BLaER1 (cell line): ENCODE measurements at regions not wholly inside any gene's neighbourhood (a gene's known extent, or its start where the extent isn't known, plus 50 kb on each side); places are given as distances from the start of the nearest gene placed in this dataset.

Experiments
- H3K27ac ChIP-seq: shearing (Covaris generic); formaldehyde crosslinking; 2 replicates; pipeline ENCODE4 v1.8.1; 2022
- H3K27me3 ChIP-seq: shearing (Covaris generic); formaldehyde crosslinking; 2 replicates; pipeline ENCODE4 v1.8.1; 2022
- H3K36me3 ChIP-seq: shearing (Covaris generic); formaldehyde crosslinking; 2 replicates; pipeline ENCODE4 v1.8.1; 2022
- H3K4me1 ChIP-seq: shearing (Covaris generic); formaldehyde crosslinking; 2 replicates; pipeline ENCODE4 v1.8.1; 2022
- H3K4me2 ChIP-seq: shearing (Covaris generic); formaldehyde crosslinking; 2 replicates; pipeline ENCODE4 v1.8.1; 2022
- H3K4me3 ChIP-seq: shearing (Covaris generic); formaldehyde crosslinking; 2 replicates; pipeline ENCODE4 v1.8.1; 2022
- H3K9ac ChIP-seq: shearing (Covaris generic); formaldehyde crosslinking; 2 replicates; pipeline ENCODE4 v1.8.1; 2022
- H3K9me3 ChIP-seq: shearing (Covaris generic); formaldehyde crosslinking; 2 replicates; pipeline ENCODE4 v1.8.1; 2022
- H4K20me1 ChIP-seq: shearing (Covaris generic); formaldehyde crosslinking; 2 replicates; pipeline ENCODE4 v1.8.1; 2022
- Cebpa-rat ChIP-seq: shearing (Covaris generic); IDR thresholded peaks from 2 replicates; pipeline ENCODE4 v1.8.1; 2022

DNA sequence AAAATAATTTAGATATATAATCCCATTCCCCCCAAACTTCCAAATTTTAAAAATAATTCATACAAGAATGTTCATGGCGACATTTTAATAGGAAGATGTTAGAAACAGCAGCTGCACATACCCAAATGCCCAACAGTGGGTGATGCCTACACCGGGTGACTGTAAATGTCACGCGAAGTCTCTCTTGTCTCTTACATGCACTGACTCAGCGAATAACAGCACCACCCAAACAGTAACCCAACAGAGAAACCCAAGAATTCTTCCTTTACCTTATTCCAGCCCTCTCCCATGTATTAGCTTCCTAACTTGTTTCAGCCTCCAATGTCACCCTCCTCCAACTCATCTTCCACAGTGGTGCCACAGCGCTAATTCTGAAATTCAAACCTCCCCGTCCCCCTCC is 74.5 kb upstream of the E2F3 start:
- Histone ChIP-seq H3K36me3 (no peaks in the 10 kb centered on the region), H3K27me3 (peaks cover 4% of the 10 kb centered on the region; the same call in 1 of the 2 replicates), H3K27ac (no peak overlapping the region), H3K4me2 (no peak overlapping the region), H3K4me1 (no peaks in the 10 kb centered on the region), H3K9me3 (no peaks in the 10 kb centered on the region), H3K9ac (no peak overlapping the region), H4K20me1 (no peaks in the 10 kb centered on the region), H3K4me3 (no peak overlapping the region)
- no peak for TF ChIP-seq Cebpa-rat

DNA sequence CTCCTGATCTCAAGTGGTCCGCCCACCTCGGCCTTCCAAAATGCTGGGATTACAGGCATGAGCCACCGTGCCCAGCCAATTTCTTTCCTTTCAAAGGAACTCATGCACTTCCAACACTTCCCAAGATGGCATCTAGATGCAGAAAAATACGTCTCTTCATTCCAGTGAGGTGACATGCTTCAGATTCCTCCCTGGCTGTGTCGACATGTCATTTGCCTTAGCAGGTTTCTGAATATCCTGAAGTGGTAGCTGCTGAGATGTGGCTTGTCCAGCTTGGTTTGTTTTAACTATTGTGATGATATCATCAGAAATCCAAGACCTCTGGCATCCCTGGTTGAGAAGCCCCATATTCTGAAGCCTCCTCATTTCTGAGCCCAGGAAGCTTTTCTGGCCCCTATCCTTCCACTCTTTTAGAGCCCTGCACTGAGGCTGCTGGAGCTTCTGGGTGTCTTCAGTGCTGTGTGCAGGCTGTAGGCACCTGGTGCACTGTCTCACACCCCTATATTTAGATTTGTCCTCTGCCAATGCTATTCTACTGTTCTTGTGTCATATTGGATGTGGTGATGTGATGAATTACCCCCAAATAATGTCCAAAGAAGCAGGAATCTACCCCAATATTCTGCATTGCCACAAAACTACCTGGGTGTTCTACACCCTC is 73.3 kb upstream of the E2F3 start:
- peaks cover 4% of the 10 kb centered on the region; the same call in 1 of the 2 replicates for H3K27me3 ChIP-seq
- H3K4me2 ChIP-seq, result no peak overlapping the region
- no peak overlapping the region for H3K4me3 ChIP-seq
- TF ChIP-seq Cebpa-rat, result no peak
- no peaks in the 10 kb centered on the region for H3K9me3 ChIP-seq
- no peaks in the 10 kb centered on the region for H4K20me1 ChIP-seq
- no peak overlapping the region for H3K27ac ChIP-seq
- no peak overlapping the region for H3K9ac ChIP-seq
- no peaks in the 10 kb centered on the region for H3K4me1 ChIP-seq
- H3K36me3 ChIP-seq, result no peaks in the 10 kb centered on the region

DNA sequence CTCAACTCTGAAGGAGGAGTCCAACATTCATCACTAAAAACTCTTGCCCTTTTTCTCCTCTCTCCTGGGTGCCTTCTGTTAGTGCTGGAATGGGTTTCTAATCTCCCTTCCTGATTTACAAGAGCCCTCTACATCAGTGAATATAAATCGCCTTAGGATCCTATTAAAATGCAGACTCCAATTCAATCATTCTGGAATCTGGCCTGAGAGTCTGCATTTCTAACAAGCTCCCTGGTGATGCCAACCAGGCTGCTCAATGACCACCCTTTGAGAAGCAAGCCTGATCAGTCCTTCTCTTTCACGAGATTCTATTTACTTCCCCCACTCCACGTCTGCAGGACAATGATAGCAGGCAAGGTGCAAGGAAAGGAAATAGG is 72.8 kb upstream of the E2F3 start:
- Histone ChIP-seq H3K36me3 (no peaks in the 10 kb centered on the region), H3K4me2 (no peak overlapping the region), H4K20me1 (no peaks in the 10 kb centered on the region), H3K4me1 (no peaks in the 10 kb centered on the region), H3K27ac (no peak overlapping the region), H3K9ac (no peak overlapping the region), H3K27me3 (peaks cover 4% of the 10 kb centered on the region; the same call in 1 of the 2 replicates), H3K4me3 (no peak overlapping the region), H3K9me3 (no peaks in the 10 kb centered on the region)
- TF ChIP-seq Cebpa-rat, result no peak

DNA sequence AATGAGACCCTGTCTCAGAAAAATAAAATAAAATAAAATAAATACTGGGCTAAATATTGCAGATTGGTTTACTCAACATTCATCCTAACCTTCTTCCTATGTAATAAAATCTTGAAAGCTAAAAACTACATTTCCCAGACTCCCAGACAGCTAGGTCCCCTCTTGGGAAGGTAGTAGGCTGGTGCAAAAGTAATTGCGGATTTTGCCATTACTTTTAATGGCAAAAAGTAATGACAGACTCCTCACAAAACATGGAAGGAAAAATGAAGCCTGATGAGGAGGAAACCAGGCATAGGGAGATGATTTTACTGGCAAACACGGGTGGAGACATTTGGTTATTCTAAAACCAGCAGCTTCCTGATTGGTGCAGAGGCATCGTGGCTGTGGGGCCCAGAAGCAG is 70.6 kb upstream of the E2F3 start:
- Histone ChIP-seq H3K4me3 (no peak overlapping the region), H4K20me1 (no peaks in the 10 kb centered on the region), H3K9me3 (no peaks in the 10 kb centered on the region), H3K4me1 (no peaks in the 10 kb centered on the region), H3K27ac (no peak overlapping the region), H3K36me3 (no peaks in the 10 kb centered on the region), H3K4me2 (no peak overlapping the region), H3K27me3 (peaks cover 4% of the 10 kb centered on the region; the same call in 1 of the 2 replicates), H3K9ac (no peak overlapping the region)
- TF ChIP-seq Cebpa-rat, result no peak

DNA sequence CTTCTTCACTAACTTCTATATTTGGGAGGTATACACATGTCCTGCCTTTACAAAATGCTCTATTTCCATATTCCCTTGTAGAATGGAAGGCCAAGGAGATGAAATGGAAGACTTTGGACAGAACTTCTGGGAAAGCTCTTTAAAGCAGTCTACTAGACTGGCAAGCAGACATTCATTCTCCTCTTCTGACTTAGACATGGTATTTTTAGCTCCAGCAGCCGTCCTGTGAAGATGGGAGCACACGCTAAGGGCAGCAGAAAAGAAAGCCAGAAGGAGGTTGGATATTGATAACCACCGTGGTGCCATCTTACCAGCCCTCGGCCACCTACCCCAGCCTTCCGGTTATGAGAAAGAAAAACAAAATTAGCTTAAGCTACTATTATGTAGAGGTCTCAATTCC is 70.1 kb upstream of the E2F3 start:
- Histone ChIP-seq H3K27me3 (peaks cover 4% of the 10 kb centered on the region; the same call in 1 of the 2 replicates), H3K9ac (no peak overlapping the region)
- no peak for TF ChIP-seq Cebpa-rat

DNA sequence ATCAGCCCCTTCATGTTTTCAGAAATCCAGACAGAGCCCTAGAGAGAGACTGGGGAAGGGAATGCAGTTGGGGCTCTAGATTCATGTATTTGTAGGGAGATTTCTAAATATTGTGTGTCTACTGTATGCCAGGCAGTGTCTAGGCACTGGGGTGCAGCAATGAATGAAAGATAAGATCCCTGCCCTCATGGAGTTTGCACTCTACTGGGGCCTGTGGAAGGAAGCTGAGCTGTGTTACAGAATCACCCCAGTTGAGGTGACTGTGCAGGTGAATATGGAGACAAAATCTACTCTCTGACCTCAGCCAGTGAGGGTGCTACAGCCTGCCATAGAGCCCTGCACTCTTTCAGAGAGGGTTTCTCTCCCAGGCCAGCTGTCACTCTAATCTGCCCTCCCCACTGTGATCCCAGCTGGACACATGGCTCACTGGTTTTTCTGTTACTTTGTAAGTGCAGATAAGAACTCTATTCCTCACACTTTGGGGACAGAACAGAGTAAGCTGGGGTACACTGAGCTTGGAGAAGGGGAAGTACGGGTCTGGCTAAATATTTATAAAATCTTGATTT is 69.2 kb upstream of the E2F3 start:
- H3K4me3 ChIP-seq, result no peak overlapping the region
- no peaks in the 10 kb centered on the region for H3K36me3 ChIP-seq
- no peaks in the 10 kb centered on the region for H3K9me3 ChIP-seq
- H3K9ac ChIP-seq, result no peak overlapping the region
- peaks cover 4% of the 10 kb centered on the region; the same call in 1 of the 2 replicates for H3K27me3 ChIP-seq
- H3K4me2 ChIP-seq, result no peak overlapping the region
- no peaks in the 10 kb centered on the region for H4K20me1 ChIP-seq
- no peak for TF ChIP-seq Cebpa-rat
- no peak overlapping the region for H3K27ac ChIP-seq
- H3K4me1 ChIP-seq, result no peaks in the 10 kb centered on the region

More for the DNA sequence above, 70.1 kb upstream of the E2F3 start:
- no peak overlapping the region for H3K4me3 ChIP-seq
- no peaks in the 10 kb centered on the region for H3K4me1 ChIP-seq
- no peak overlapping the region for H3K4me2 ChIP-seq
- H3K9me3 ChIP-seq, result no peaks in the 10 kb centered on the region
- H3K27ac ChIP-seq, result no peak overlapping the region
- H3K36me3 ChIP-seq, result no peaks in the 10 kb centered on the region
- no peaks in the 10 kb centered on the region for H4K20me1 ChIP-seq

DNA sequence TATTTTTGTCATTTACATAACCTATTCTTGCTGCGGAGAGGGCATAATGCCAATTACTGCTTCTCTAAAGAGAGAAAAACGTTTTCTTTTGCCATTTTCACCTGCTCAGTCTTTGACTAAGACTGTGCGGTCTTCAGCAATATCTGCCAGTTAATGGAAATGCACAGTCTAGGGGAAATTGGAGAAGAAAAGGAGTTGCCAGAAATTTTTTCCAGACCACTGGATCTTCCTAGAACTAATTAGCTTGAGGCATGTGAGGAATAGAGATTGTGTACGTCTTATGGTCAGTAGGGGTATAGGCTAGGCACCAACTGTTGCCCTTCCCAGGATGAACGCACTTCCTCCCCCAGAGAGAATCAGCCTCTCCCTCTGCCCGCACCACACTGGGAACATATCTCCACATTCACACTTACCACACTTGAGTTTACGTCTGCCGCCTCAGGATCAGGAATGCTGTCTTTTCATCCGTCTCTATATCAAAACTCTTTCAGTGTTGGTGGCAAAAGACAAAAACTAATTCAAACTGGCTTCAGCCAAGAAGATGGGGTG is 67.9 kb upstream of the E2F3 start:
- Histone ChIP-seq H3K9me3 (no peaks in the 10 kb centered on the region), H3K27ac (no peak overlapping the region), H3K4me1 (no peaks in the 10 kb centered on the region), H3K36me3 (no peaks in the 10 kb centered on the region), H3K4me2 (no peak overlapping the region), H4K20me1 (no peaks in the 10 kb centered on the region), H3K4me3 (no peak overlapping the region), H3K27me3 (peaks cover under 1% of the 10 kb centered on the region; the same call in 1 of the 2 replicates), H3K9ac (no peak overlapping the region)
- no peak for TF ChIP-seq Cebpa-rat

DNA sequence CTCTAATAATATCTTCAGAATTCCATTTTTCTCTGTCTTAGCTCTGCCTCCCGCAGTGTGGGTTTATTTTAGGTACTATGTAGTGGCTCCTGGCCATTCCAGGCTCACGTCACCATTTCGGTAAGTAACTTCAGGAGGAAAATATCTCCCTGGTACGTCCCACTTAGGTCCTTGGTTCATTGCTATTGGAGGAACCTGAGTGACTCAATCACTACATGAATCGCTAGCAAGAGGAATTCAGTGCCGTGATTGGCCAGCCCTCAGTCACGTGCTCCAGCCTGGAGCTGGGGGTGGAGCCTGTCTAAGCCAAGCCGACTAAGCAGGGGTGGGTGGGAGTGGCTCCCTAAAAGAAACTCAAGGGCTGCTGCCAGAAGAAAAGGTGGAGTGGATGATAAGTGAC is 67.3 kb upstream of the E2F3 start:
- H3K27me3 ChIP-seq, result no peaks in the 10 kb centered on the region
- no peak overlapping the region for H3K4me2 ChIP-seq
- H4K20me1 ChIP-seq, result no peaks in the 10 kb centered on the region
- no peaks in the 10 kb centered on the region for H3K36me3 ChIP-seq
- TF ChIP-seq Cebpa-rat, result no peak
- H3K4me1 ChIP-seq, result no peaks in the 10 kb centered on the region
- no peak overlapping the region for H3K4me3 ChIP-seq
- no peaks in the 10 kb centered on the region for H3K9me3 ChIP-seq
- H3K9ac ChIP-seq, result no peak overlapping the region
- no peak overlapping the region for H3K27ac ChIP-seq

DNA sequence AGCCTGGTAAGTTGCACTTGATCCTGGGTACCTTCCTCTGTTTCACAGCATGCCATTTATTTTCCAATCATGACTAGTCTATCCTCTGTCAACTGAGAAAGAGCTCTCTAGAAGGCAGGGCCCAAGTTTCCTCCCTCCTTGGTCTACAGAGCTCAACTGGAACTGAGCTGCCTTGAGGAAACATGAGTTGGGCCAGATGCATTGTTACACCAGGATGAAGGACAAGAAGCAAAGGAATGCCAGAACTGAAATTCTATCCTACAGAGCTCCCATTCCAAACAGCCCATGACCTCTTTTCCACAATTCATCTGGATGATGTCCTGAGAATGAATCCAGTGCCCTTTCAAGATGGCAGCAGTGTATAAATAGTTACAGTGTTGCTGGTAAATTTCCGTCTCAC is 66.7 kb upstream of the E2F3 start:
- Histone ChIP-seq H4K20me1 (no peaks in the 10 kb centered on the region), H3K4me1 (no peaks in the 10 kb centered on the region), H3K4me2 (no peak overlapping the region), H3K27me3 (no peaks in the 10 kb centered on the region), H3K36me3 (no peaks in the 10 kb centered on the region), H3K9me3 (no peaks in the 10 kb centered on the region), H3K9ac (no peak overlapping the region), H3K27ac (no peak overlapping the region), H3K4me3 (no peak overlapping the region)
- no peak for TF ChIP-seq Cebpa-rat

DNA sequence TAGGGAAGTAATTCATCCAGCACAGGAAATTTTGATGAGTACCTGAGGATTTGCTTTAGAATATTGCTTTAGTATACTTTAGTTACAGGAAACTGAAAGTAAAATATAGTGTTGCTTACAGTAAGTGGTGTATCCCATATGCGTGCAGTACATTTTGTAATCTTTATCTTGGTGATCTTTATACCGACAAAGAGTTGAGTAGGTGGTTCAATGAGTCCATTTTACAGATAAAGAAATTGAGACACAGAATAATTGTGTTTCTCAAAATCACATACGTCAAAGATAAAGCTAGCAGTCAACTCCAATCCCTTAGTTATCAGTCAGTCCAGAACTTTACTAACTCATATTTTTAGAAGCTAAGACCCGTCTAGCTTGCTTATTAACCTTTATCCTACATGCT is 65.8 kb upstream of the E2F3 start:
- Histone ChIP-seq H3K4me2 (no peak overlapping the region), H3K4me3 (no peak overlapping the region), H3K36me3 (no peaks in the 10 kb centered on the region), H3K27ac (no peak overlapping the region), H3K9ac (no peak overlapping the region), H3K4me1 (peaks cover 5% of the 10 kb centered on the region; the same call in 1 of the 2 replicates), H3K9me3 (no peaks in the 10 kb centered on the region), H3K27me3 (no peaks in the 10 kb centered on the region), H4K20me1 (no peaks in the 10 kb centered on the region)
- no peak for TF ChIP-seq Cebpa-rat
